GM18858 (cell line): ENCODE measurements at regions not wholly inside any gene's neighbourhood (a gene's known extent, or its start where the extent isn't known, plus 50 kb on each side); places are given as distances from the start of the nearest gene placed in this dataset.

ENCODE experiments used
- ATAC-seq: cut with Tn5 transposase; IDR thresholded peaks from one replicate; pipeline ENCODE4 v1.9.1; 2021; ENCODE audit not compliant: unreplicated experiment

- ATAC-seq: no peak
These were observed 97.8 kb downstream of the ZNF674 start for GRCh38 chrX:46447384-46447783.

- ATAC-seq: peak; percentile 73
These were observed 98.4 kb downstream of the ZNF674 start for GRCh38 chrX:46446727-46447378.

DNA sequence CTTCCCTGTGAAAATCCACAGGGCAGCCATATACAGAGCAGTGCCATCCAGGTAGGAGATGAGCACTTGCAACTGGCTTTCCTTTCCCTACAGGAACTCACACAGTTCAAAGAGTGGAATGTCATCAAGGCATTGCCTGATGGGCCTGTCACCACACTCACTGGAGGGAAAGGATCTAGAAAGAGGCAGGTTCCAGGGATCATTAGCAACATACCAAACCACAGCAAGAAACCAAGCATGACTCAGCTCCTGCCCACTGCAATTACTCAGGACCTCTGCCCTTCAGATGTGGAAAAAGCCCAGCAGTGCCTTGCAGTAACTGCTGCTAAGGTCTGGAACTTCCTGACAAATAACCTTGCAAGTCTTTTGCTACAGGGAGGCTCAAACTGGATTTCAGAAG lies 101.2 kb downstream of the ZNF674 start:
- no peak for ATAC-seq

DNA sequence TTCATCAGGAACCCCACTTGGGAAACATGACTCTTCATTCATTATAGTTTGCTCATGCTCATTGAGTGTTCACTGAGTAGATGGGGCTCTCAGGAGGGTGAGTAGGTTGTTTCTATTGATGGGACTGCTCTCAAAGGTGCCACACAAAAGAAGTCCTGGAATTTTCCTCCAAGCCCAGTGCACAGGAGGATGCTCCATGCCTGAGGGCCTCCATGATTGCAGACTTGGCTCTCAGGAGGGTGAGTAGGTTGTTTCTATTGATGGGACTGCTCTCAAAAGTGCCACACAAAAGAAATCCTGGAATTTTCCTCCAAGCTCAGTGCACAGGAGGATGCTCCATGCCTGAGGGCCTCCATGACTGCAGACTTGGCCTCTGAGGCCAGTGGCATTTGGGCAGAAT lies 108.5 kb downstream of the ZNF674 start:
- no peak for ATAC-seq

- ATAC-seq: no peak
These were observed 111.3 kb downstream of the ZNF674 start for GRCh38 chrX:46433892-46434291.

DNA sequence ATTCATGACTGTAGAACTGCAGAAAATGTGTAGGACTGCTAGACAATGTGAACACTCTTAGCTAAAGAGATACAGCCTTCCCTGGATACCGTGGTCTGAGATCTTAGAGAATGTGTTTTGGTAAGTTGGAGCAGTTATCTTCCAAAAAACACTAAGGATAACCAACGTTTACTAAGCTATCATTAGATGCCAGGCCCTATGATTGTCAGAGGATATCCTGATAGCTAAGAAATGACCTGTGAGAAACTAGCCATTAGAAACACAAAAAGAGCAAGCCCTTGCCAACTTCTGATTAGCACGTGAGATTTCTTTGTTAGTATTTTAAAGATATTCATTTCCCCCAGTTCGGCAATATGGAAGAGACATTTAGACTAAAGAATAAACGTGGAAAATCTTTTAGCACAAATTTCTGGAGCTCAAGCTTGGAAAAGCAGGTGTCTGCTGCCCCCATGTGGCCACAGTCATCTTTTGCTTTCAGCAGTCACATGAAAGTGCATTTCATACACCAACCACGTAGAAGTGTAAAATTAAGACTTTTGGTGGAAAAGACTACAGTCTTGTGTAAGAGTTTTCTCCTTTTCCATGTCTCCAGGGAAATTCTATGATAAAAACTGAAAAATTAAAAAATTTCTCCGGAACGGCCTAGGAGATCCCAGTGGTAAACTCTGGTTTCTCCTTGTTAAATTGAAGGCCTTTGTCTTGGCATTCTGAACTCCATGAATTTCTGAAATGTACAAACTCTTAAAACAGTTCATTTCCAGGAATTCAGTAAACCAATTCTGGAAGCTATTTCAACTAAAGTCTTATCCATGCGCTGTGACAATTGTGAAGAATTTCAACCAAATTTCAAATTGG lies 136.4 kb downstream of the ZNF674 start:
- ATAC-seq: no peak

DNA sequence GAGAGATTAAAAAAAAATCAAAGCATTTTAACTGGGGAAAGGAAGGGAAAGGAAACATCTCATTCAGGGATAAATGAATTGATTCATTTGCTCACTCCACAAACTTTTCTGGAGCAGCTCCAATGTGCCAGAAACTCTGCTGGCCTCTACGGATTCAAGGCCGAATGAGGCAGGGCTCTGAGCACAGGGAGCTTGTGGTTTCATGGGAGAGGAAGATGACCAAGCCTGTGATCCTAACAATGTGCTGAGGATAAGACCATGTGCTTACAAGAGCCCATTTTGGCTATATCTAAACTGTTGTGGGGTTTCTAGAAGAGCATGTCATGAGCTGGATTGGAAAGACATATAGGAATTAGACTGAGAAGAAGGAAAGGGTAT lies 137.5 kb downstream of the ZNF674 start:
- ATAC-seq: no peak

DNA sequence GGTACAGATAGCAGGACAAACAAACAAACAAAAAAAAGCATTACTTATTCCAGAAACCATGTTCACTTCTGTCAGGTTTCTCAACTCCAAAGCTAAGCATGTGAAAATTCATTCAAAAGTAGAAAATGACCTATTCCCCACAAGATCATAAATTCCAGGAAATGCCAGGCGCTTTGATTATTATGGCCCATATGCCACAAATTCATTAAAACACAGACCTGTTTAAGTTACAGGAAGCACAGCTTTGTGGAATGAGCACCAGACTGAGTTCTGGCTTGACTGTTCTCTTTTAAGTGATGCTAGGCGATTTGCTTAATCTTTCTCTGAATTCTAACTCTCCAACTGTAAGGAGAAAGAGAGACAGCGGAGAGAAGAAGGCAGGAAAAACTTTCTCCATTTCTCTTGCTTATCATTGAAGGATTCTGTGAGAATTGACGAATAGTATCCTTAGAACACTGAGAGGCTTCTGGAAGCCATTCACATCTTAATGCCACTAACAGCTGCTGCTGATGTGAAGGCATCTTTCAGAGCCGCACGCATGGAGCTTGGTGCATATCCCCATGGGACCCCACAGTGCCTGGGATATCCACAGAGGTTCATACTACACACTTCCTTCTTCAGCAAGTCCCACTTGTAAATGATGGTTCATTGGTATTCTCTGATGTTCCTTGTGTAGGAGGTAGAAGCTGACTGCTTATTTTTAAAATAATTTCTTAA lies 138.0 kb downstream of the ZNF674 start:
- ATAC-seq: no peak

- no peak for ATAC-seq
These were observed 140.4 kb downstream of the ZNF674 start for GRCh38 chrX:46404774-46405173.

DNA sequence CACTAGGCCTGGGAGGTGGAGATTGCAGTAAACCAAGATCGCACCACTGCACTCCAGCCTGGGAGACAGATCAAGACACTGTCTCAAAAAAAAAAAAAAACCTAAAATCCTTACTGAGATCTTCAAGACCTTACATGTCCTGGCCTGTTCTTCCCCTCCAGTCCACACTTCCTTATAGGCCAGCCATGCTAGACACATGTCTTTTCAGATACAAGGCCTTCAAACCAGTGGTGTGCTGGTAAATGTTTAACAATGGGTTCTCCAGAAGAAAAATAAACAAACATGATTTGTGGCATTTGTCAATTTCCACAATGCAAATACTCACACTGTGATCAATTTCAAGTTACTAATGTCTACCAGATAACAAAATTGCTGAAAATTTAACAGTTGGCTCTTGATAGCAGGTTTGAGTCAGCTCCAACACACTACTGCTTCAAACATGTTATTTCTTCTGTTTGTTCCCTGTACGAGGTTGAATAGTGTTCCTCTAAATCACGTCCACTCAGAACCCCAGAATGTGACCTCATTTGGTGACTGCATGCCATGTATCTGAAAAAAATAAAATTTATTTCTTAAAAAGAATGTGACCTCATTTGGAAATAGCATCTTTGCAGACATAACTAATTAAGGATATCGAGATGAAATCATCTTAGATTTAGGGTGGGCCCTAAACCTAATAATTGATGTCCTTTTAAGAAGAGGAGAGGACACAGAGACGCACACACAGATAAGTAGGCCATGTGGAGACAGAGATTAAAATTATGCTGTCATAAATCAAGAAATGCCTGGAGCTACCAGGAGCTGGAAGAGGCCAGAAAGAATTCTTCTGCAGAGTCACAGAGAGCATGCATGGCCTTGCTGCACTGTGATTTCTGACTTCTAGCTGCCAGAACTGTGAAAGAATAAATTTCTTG lies 144.4 kb downstream of the ZNF674 start:
- no peak for ATAC-seq

DNA sequence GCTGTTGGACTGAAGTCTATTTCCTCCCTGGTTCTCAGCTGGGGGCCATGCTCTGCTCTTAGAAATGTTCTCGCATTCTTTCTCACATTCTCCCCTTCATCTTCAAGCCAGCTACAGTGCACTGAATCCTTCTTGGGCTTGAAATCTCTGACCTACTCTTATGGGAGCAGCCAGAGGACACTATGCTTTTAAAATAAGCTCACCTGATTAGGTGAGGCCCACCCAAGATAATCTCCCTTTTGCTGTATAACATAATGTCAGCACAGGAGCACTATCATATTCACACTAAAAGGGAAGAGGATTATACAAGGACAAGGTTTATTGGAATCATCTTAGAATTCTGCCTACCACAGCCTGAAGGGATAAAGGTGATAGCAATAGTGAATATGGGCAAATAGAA lies 146.3 kb downstream of the ZNF674 start:
- no peak for ATAC-seq

GRCh38 chrX:46398126-46398525 lies 147.1 kb downstream of the ZNF674 start:
- no peak for ATAC-seq

DNA sequence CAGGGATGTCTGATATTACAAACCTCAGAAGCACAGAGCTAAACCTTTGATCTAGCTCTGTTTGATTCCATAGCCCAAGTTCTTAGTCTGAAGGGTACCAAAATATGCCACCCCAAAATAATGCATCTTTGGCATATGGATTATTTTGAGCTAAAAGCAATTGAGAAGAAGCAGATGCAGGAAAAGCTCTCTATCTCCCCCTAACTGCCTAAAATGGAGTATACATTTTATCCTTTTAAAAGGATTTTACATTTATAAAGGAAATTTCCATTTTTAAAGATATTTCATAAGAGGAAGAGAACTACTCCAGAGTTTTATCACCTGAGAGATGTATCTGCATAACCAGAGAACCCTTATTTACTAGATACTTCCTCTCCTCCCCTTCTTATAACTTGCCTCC lies 158.7 kb downstream of the ZNF674 start:
- ATAC-seq: no peak

DNA sequence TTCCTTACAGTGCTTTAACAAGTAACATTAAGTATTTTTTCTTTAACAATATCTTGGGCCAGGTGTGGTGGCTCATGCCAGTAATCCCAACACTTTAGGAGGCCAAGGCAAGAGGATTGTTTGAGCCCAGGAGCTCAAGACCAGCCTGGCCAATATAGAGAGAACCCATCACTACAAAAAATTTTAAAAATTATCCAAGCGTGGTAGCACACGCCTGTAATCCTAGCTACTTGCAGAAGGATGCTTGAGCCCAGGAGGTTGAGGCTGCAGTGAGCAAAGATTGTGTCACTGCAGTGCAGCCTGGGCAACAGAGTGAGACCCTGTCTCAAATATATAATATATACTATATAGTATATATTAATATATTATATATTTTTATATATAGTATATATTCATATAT lies 162.2 kb downstream of the ZNF674 start:
- no peak for ATAC-seq

DNA sequence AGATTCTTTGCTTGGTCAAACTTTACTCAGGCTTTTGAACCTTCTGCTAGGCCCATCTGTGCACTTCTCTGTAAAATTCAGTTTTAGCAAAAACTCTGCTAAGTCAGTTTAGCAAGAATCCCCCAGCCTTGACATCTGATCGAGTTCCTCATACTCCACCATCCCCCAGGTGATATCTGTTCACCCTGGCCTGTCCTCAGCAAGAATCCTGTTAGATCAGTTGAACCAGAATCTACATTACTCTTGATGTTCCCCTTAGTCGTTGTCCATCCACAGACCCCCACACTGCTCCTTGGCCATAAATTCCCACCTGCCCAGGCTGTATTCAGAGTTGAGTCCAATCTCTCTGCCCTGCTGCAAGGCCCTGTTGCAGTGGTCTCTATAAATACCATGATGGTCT lies 162.6 kb downstream of the ZNF674 start:
- no peak for ATAC-seq

GRCh38 chrX:46381630-46382029 lies 163.6 kb downstream of the ZNF674 start:
- no peak for ATAC-seq

GRCh38 chrX:46380148-46380752 lies 165.0 kb downstream of the ZNF674 start:
- no peak for ATAC-seq

GRCh38 chrX:46376246-46376885 lies 168.9 kb downstream of the ZNF674 start:
- ATAC-seq: no peak

DNA sequence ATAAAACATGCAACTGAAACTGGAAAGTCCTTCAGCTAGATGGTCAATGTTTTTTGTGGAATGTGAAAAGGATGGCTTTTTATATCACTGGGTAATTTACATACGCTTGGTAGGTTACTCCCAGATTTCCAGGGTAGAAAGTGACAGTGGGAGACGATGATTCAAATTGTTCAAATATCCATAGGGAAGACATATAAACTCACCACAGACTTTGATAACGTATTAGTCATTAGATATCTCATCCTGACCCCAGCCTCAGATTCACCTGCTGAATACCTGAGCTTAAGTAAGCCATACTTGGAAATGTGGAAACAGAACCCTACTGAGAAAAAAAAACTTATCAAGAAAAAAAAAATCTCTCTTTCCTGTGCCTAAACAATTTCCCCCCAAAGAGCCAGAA lies 169.4 kb downstream of the ZNF674 start:
- ATAC-seq: no peak

DNA sequence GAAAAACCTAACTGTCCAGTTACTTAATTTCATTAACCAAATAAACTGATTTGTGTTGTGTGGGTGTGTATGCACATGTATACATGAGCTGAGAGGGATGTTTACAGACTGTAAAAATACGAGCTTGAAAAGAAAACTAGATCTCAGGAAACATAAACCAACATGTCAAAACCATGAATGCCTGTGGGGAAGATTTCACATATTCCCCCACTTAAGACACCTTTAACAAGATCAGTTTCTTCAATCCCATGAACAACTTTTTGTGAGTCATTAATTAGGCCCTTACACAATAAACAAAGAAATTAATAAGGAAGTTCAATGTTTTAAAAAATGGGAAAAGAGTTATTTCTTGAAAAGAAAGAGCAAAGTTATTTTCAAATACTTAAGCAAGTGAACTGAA lies 170.8 kb downstream of the ZNF674 start:
- no peak for ATAC-seq
